AG04450 (cell line): ENCODE measurements at regions not wholly inside any gene's neighbourhood (a gene's known extent, or its start where the extent isn't known, plus 50 kb on each side); places are given as distances from the start of the nearest gene placed in this dataset.
"Not testable (repeated sequence)": the region's sequence is repeated elsewhere in the genome, so short reads cannot be mapped to it uniquely, and the experiment has no call there.

ENCODE experiments used
- CTCF ChIA-PET: fragments of 300-600, 350-600 bp; formaldehyde crosslinking; extraction: SDS; loops from one replicate; lab custom pipeline; 2022; ENCODE audit warnings: antibody characterized with exemption, inconsistent platforms; lab: Charles Lee
- POLR2A ChIA-PET: fragments of 350-600 bp; formaldehyde crosslinking; extraction: SDS; loops from one replicate; lab custom pipeline; 2021; ENCODE audit warnings: antibody characterized with exemption, inconsistent platforms; lab: Yijun Ruan, JAX
- DNase-seq: peaks from one replicate; pipeline ENCODE4 v3.0.0-alpha.2; 2011; ENCODE audit warnings: low read depth, low spot score
- H3K27ac ChIP-seq: one replicate; pipeline ENCODE4 v1.5.1; 2012; ENCODE audit warnings: low read depth, low read length, control low read depth
- H3K27me3 ChIP-seq: one replicate; pipeline ENCODE4 v1.6.0; 2012; ENCODE audit warnings: low read length; ENCODE audit not compliant: control insufficient read depth, insufficient read depth
- H3K4me3 ChIP-seq: 2 replicates; pipeline ENCODE4 v1.5.1; 2011; ENCODE audit warnings: mild to moderate bottlenecking, low read depth, low read length, control low read depth
- H3K9me3 ChIP-seq: 2 replicates; pipeline ENCODE4 v1.5.1; 2012; ENCODE audit warnings: low read length; ENCODE audit not compliant: control insufficient read depth, insufficient read depth
- TF ChIP-seq, protein P1 (sequence below): IDR thresholded peaks from 2 replicates; pipeline ENCODE4 v1.5.1; 2011; ENCODE audit warnings: low read depth, low read length, control low read depth, inconsistent platforms

- no peak overlapping the region for H3K27ac ChIP-seq
- no peak overlapping the region for H3K4me3 ChIP-seq
- POLR2A ChIA-PET, result no interaction called here
Measured at GRCh38 chr10:53361936-53362335, 589.4 kb upstream of the MBL2 start.

DNA sequence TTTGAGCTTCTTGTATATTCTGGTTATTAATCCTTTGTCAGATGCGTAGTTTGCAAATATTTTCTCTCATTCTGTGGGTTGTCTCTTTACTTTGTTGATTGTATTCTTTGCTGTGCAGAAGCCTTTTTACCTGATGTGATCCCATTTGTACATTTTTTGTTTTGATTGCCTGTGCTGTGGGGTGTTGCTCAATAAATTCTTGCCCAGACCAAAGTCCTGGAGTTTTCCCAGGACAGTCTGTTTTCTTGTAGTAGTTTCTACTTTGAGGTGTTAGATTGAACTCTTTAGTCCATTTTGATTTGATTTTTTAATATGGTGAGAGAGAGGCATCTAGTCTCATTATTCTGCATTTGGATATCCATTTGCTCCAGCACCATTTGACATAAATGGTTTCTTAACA, 588.7 kb upstream of the MBL2 start:
- H3K27ac ChIP-seq, result no peak overlapping the region
- H3K4me3 ChIP-seq, result no peak overlapping the region
- DNase-seq, result no peak
- ChIA-PET CTCF (no interaction called here), POLR2A (no interaction called here)
- TF ChIP-seq, protein P1, sequence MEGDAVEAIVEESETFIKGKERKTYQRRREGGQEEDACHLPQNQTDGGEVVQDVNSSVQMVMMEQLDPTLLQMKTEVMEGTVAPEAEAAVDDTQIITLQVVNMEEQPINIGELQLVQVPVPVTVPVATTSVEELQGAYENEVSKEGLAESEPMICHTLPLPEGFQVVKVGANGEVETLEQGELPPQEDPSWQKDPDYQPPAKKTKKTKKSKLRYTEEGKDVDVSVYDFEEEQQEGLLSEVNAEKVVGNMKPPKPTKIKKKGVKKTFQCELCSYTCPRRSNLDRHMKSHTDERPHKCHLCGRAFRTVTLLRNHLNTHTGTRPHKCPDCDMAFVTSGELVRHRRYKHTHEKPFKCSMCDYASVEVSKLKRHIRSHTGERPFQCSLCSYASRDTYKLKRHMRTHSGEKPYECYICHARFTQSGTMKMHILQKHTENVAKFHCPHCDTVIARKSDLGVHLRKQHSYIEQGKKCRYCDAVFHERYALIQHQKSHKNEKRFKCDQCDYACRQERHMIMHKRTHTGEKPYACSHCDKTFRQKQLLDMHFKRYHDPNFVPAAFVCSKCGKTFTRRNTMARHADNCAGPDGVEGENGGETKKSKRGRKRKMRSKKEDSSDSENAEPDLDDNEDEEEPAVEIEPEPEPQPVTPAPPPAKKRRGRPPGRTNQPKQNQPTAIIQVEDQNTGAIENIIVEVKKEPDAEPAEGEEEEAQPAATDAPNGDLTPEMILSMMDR, result no peak
- no peaks in the 10 kb centered on the region for H3K9me3 ChIP-seq
- no peaks in the 10 kb centered on the region for H3K27me3 ChIP-seq

More at GRCh38 chr10:53361936-53362335, 589.4 kb upstream of the MBL2 start:
- H3K9me3 ChIP-seq, result no peaks in the 10 kb centered on the region
- DNase-seq, result no peak
- CTCF ChIA-PET, result no interaction called here
- TF ChIP-seq, protein P1, result no peak
- H3K27me3 ChIP-seq, result no peaks in the 10 kb centered on the region

GRCh38 chr10:53358978-53359377, 586.4 kb upstream of the MBL2 start:
- H3K27ac ChIP-seq, H3K27me3 ChIP-seq, DNase-seq, POLR2A ChIA-PET, CTCF ChIA-PET, H3K4me3 ChIP-seq, H3K9me3 ChIP-seq: not testable (repeated sequence)

- no peaks in the 10 kb centered on the region for H3K27me3 ChIP-seq
- no peak for DNase-seq
- H3K4me3 ChIP-seq, result no peak overlapping the region
- no peak overlapping the region for H3K27ac ChIP-seq
- ChIA-PET CTCF (no interaction called here), POLR2A (no interaction called here)
- no peaks in the 10 kb centered on the region for H3K9me3 ChIP-seq
- TF ChIP-seq, protein P1, result no peak
Measured at GRCh38 chr10:53358536-53358935, 586.0 kb upstream of the MBL2 start.

DNA sequence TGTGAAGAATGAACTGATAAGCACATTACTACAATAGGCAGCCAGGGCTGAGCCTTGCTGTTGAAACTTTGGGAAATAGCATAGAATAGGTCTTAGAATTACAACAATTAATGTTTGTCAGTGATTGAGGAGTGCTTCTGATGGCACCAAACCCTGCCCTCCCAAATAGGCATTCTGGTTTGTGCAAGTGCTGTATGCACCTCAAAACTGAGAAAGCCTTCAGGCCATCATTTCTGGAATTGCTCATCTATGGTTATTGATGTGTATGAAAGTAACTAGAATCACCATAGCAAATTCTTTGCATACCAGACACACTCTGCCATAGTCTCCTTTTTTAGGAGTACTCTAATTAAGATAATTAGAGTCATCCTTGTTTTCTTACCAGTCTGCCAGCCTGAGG, 585.0 kb upstream of the MBL2 start:
- H3K4me3 ChIP-seq, result no peak overlapping the region
- no peak for DNase-seq
- no peak overlapping the region for H3K27ac ChIP-seq
- CTCF ChIA-PET, result no interaction called here
- POLR2A ChIA-PET, result no interaction called here
- H3K27me3 ChIP-seq, result no peaks in the 10 kb centered on the region
- no peaks in the 10 kb centered on the region for H3K9me3 ChIP-seq
- TF ChIP-seq, protein P1, result no peak
